Liver (tissue), 8 donors: ENCODE measurements at regions not wholly inside any gene's neighbourhood (a gene's known extent, or its start where the extent isn't known, plus 50 kb on each side); places are given as distances from the start of the nearest gene placed in this dataset.

Experiments used
- DNase-seq: peaks from one replicate; pipeline ENCODE4 v3.0.0-alpha.2; 2017; ENCODE audit warnings: low spot score
- H3K27ac ChIP-seq, 2 donors: one replicate each; pipeline ENCODE4 v1.7.0; 2013; ENCODE audit warnings: inconsistent platforms in 2 of 2, low read length in 2 of 2, control low read depth in 1 of 2, low read depth in 1 of 2, mild to moderate bottlenecking in 1 of 2
- H3K27me3 ChIP-seq, 4 donors: one replicate each; pipeline versions ENCODE4 v1.6.1 to v1.7.0; 2013; ENCODE audit warnings: low read length in 3 of 4, inconsistent platforms in 1 of 4, mild to moderate bottlenecking in 1 of 4, moderate library complexity in 1 of 4; ENCODE audit not compliant: control insufficient read depth in 4 of 4, insufficient read depth in 4 of 4
- H3K36me3 ChIP-seq, 4 donors: one replicate each; pipeline versions ENCODE4 v1.6.1 to v1.7.0; 2013; ENCODE audit warnings: low read length in 3 of 4, mild to moderate bottlenecking in 3 of 4, low read depth in 1 of 4, moderate library complexity in 1 of 4; ENCODE audit not compliant: control insufficient read depth in 4 of 4, insufficient read depth in 3 of 4
- H3K4me1 ChIP-seq, 4 donors: one replicate each; pipeline versions ENCODE4 v1.6.1 to v1.7.0; 2013; ENCODE audit warnings: low read length in 3 of 4, mild to moderate bottlenecking in 3 of 4, moderate library complexity in 1 of 4; ENCODE audit not compliant: control insufficient read depth in 4 of 4, insufficient read depth in 4 of 4
- H3K4me3 ChIP-seq, 3 donors: one replicate each; pipeline versions ENCODE4 v1.6.1 to v1.7.0; 2013; ENCODE audit warnings: low read length in 3 of 3, control low read depth in 1 of 3, low read depth in 1 of 3, mild to moderate bottlenecking in 1 of 3
- H3K9ac ChIP-seq, 2 donors: one replicate each; pipeline ENCODE4 v1.7.0; 2013; ENCODE audit warnings: low read length in 2 of 2, mild to moderate bottlenecking in 2 of 2, moderate library complexity in 2 of 2, control low read depth in 1 of 2, low read depth in 1 of 2
- H3K9me3 ChIP-seq, 4 donors: one replicate each; pipeline versions ENCODE4 v1.6.1 to v1.7.0; 2013; ENCODE audit warnings: low read length in 3 of 4; ENCODE audit not compliant: control insufficient read depth in 4 of 4
- EGR1 ChIP-seq, 2 donors: IDR thresholded peaks; 2 replicates each; pipeline ENCODE4 v1.6.1; 2016 to 2018; ENCODE audit warnings: antibody characterized with exemption in 2 of 2, low read depth in 2 of 2
- FOXA1 ChIP-seq: IDR thresholded peaks from 2 replicates; pipeline ENCODE4 v1.6.1; 2016; ENCODE audit warnings: antibody characterized with exemption
- FOXA2 ChIP-seq: IDR thresholded peaks from 2 replicates; pipeline ENCODE4 v1.6.1; 2016; ENCODE audit warnings: antibody characterized with exemption
- GABPA ChIP-seq, 2 donors: IDR thresholded peaks in 1 of 2; conservative IDR thresholded peaks in 1 of 2; 2 replicates each; pipeline ENCODE4 v1.6.1; 2016; ENCODE audit warnings: antibody characterized with exemption in 2 of 2, mild to moderate bottlenecking in 1 of 2, moderate library complexity in 1 of 2
- HNF4A ChIP-seq, 2 donors: conservative IDR thresholded peaks; 2 replicates each; pipeline ENCODE4 v1.6.1; 2016; ENCODE audit warnings: antibody characterized with exemption in 2 of 2, mild to moderate bottlenecking in 2 of 2
- HNF4G ChIP-seq: IDR thresholded peaks from 2 replicates; pipeline ENCODE4 v1.6.1; 2016; ENCODE audit warnings: antibody characterized with exemption
- JUND ChIP-seq, 2 donors: IDR thresholded peaks; 2 replicates each; pipeline ENCODE4 v1.6.1; 2016; ENCODE audit warnings: antibody characterized with exemption in 2 of 2
- NR2F2 ChIP-seq: IDR thresholded peaks from 2 replicates; pipeline ENCODE4 v1.6.1; 2016; ENCODE audit warnings: antibody characterized with exemption
- RAD21 ChIP-seq, 2 donors: IDR thresholded peaks; 2 replicates each; pipeline ENCODE4 v1.6.1; 2016; ENCODE audit warnings: antibody characterized with exemption in 2 of 2, mild to moderate bottlenecking in 2 of 2
- RXRA ChIP-seq, 2 donors: IDR thresholded peaks; 2 replicates each; pipeline ENCODE4 v1.6.1; 2017 to 2018; ENCODE audit warnings: antibody characterized with exemption in 2 of 2, mild to moderate bottlenecking in 1 of 2
- SP1 ChIP-seq: IDR thresholded peaks from 2 replicates; pipeline ENCODE4 v1.6.1; 2018; ENCODE audit warnings: antibody characterized with exemption, mild to moderate bottlenecking
- TAF1 ChIP-seq: conservative IDR thresholded peaks from 2 replicates; pipeline ENCODE4 v1.6.1; 2016; ENCODE audit warnings: antibody characterized with exemption, mild to moderate bottlenecking
- YY1 ChIP-seq: IDR thresholded peaks from 2 replicates; pipeline ENCODE4 v1.6.1; 2016; ENCODE audit warnings: antibody characterized with exemption, mild to moderate bottlenecking
- WGBS: extraction: QIAGEN DNeasy Blood & Tissue Kit; methylation state at CpG from one replicate; pipeline ENCODE4 v1.1.7; 2013; 5-methylcytosine and 5-hydroxymethylcytosine counted together
- TF ChIP-seq, protein P1 (sequence below): fragments of 150-350 bp; IDR thresholded peaks from 2 replicates; pipeline ENCODE4 v1.5.1; 2017; ENCODE audit warnings: improper control_type of control experiment, low read depth, low read length; ENCODE audit not compliant: missing input control
- TF ChIP-seq, protein P2 (sequence below): IDR thresholded peaks from 2 replicates; pipeline ENCODE4 v1.6.1; 2016; ENCODE audit warnings: antibody characterized with exemption, mild to moderate bottlenecking
- TF ChIP-seq, protein P3 (sequence below): IDR thresholded peaks from 2 replicates; pipeline ENCODE4 v1.6.1; 2016; ENCODE audit warnings: antibody characterized with exemption
- TF ChIP-seq, protein P4 (sequence below): IDR thresholded peaks from 2 replicates; pipeline ENCODE4 v1.6.1; 2016; ENCODE audit warnings: antibody characterized with exemption
- TF ChIP-seq, protein P5 (sequence below): IDR thresholded peaks from 2 replicates; pipeline ENCODE4 v1.6.1; 2016; ENCODE audit warnings: antibody characterized with exemption
- donor health status: healthy.
- donor health status: healthy.
- donor health status: healthy.
- donor health status: healthy.
- donor health status: healthy.

DNA sequence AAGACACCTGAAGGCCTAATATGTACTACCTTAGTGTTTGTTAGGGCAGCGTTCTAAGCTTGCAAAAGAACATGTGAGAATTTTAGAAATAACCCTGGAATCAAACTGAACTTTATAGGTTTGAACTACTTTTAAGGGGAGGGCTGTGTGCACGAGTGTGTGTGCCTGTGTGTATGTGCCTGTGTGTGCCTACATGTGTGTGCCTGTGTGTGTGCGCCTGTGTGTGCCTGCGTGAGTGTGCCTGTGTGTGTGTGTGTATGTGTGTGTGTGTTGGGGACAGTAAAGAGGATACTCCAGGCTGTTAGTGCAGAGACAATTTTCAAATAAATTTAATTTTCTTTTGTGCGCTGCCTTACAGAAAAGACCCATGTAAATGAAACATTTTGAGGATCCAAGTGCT is 68.1 kb upstream of the WDR11 start:
- TF ChIP-seq FOXA1 (no peak), HNF4A (conservative IDR thresholded peaks at IDR 0.05) (no peak), JUND (IDR thresholded peaks at IDR 0.05) (no peak), RAD21 (IDR thresholded peaks at IDR 0.05) (no peak), SP1 (no peak), FOXA2 (no peak)
- TF ChIP-seq, protein P1, sequence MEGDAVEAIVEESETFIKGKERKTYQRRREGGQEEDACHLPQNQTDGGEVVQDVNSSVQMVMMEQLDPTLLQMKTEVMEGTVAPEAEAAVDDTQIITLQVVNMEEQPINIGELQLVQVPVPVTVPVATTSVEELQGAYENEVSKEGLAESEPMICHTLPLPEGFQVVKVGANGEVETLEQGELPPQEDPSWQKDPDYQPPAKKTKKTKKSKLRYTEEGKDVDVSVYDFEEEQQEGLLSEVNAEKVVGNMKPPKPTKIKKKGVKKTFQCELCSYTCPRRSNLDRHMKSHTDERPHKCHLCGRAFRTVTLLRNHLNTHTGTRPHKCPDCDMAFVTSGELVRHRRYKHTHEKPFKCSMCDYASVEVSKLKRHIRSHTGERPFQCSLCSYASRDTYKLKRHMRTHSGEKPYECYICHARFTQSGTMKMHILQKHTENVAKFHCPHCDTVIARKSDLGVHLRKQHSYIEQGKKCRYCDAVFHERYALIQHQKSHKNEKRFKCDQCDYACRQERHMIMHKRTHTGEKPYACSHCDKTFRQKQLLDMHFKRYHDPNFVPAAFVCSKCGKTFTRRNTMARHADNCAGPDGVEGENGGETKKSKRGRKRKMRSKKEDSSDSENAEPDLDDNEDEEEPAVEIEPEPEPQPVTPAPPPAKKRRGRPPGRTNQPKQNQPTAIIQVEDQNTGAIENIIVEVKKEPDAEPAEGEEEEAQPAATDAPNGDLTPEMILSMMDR, result no peak
- TF ChIP-seq, protein P2, sequence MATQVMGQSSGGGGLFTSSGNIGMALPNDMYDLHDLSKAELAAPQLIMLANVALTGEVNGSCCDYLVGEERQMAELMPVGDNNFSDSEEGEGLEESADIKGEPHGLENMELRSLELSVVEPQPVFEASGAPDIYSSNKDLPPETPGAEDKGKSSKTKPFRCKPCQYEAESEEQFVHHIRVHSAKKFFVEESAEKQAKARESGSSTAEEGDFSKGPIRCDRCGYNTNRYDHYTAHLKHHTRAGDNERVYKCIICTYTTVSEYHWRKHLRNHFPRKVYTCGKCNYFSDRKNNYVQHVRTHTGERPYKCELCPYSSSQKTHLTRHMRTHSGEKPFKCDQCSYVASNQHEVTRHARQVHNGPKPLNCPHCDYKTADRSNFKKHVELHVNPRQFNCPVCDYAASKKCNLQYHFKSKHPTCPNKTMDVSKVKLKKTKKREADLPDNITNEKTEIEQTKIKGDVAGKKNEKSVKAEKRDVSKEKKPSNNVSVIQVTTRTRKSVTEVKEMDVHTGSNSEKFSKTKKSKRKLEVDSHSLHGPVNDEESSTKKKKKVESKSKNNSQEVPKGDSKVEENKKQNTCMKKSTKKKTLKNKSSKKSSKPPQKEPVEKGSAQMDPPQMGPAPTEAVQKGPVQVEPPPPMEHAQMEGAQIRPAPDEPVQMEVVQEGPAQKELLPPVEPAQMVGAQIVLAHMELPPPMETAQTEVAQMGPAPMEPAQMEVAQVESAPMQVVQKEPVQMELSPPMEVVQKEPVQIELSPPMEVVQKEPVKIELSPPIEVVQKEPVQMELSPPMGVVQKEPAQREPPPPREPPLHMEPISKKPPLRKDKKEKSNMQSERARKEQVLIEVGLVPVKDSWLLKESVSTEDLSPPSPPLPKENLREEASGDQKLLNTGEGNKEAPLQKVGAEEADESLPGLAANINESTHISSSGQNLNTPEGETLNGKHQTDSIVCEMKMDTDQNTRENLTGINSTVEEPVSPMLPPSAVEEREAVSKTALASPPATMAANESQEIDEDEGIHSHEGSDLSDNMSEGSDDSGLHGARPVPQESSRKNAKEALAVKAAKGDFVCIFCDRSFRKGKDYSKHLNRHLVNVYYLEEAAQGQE, result no peak
- Histone ChIP-seq H3K36me3 (no peaks in the 10 kb centered on the region), H3K27ac (no peak overlapping the region), H3K4me1 (no peaks in the 10 kb centered on the region), H3K4me3 (no peak overlapping the region), H3K9me3 (no peaks in the 10 kb centered on the region), H3K9ac (no peak overlapping the region), H3K27me3 (peaks cover 0 to 9% (median under 1%) of the 10 kb centered on the region in 4 donors)
- DNase-seq, result no peak
- 77% methylated on average over 5 of the region's 5 CpGs for WGBS

DNA sequence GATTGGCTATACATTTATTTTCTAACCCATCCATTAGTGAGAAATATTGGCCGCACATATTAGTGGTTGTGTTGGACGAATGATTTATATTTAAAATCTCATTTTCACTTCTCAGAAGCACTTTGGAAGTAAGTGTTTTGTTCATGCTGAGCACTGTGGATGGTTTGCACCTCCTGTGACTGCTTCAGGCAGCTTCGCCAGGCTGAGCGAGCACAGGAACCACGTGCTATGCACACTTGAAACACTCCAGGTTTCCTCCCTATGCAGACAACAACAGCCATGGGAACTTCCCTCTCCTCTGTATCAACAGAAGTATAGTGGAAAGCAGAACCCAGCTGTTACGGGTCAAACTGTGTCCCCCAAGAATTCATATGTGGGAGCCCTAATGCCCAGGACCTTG is 67.3 kb upstream of the WDR11 start:
- H3K9ac ChIP-seq, result no peak overlapping the region
- DNase-seq, result no peak
- H3K4me1 ChIP-seq, result no peaks in the 10 kb centered on the region
- WGBS, result 71% methylated on average over 6 of the region's 6 CpGs
- TF ChIP-seq, protein P3, sequence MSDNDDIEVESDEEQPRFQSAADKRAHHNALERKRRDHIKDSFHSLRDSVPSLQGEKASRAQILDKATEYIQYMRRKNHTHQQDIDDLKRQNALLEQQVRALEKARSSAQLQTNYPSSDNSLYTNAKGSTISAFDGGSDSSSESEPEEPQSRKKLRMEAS, result no peak
- TF ChIP-seq EGR1 (IDR thresholded peaks at IDR 0.05; ENCODE audit: low read depth in 2 of 2) (no peak), FOXA1 (no peak), RAD21 (IDR thresholded peaks at IDR 0.05) (no peak), RXRA (IDR thresholded peaks at IDR 0.05) (no peak), YY1 (no peak), TAF1 (no peak), JUND (IDR thresholded peaks at IDR 0.05) (no peak), SP1 (no peak), GABPA (IDR thresholded peaks at IDR 0.05 in 1 of 2, conservative IDR thresholded peaks at IDR 0.05 in 1 of 2) (no peak), FOXA2 (no peak), NR2F2 (no peak), HNF4A (conservative IDR thresholded peaks at IDR 0.05) (no peak), HNF4G (no peak)
- TF ChIP-seq, protein P4, sequence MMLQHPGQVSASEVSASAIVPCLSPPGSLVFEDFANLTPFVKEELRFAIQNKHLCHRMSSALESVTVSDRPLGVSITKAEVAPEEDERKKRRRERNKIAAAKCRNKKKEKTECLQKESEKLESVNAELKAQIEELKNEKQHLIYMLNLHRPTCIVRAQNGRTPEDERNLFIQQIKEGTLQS, result no peak
- TF ChIP-seq, protein P1, result no peak
- TF ChIP-seq, protein P5, sequence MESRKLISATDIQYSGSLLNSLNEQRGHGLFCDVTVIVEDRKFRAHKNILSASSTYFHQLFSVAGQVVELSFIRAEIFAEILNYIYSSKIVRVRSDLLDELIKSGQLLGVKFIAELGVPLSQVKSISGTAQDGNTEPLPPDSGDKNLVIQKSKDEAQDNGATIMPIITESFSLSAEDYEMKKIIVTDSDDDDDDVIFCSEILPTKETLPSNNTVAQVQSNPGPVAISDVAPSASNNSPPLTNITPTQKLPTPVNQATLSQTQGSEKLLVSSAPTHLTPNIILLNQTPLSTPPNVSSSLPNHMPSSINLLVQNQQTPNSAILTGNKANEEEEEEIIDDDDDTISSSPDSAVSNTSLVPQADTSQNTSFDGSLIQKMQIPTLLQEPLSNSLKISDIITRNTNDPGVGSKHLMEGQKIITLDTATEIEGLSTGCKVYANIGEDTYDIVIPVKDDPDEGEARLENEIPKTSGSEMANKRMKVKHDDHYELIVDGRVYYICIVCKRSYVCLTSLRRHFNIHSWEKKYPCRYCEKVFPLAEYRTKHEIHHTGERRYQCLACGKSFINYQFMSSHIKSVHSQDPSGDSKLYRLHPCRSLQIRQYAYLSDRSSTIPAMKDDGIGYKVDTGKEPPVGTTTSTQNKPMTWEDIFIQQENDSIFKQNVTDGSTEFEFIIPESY, result no peak
- TF ChIP-seq, protein P2, result no peak
- no peak overlapping the region for H3K4me3 ChIP-seq
- no peaks in the 10 kb centered on the region for H3K36me3 ChIP-seq
- H3K27ac ChIP-seq, result no peak overlapping the region
- peaks cover 0 to 6% (median under 1%) of the 10 kb centered on the region in 4 donors for H3K27me3 ChIP-seq
- H3K9me3 ChIP-seq, result no peaks in the 10 kb centered on the region
